ENCODE measurements at regions not wholly inside any gene's neighbourhood (a gene's known extent, or its start where the extent isn't known, plus 50 kb on each side); places are given as distances from the start of the nearest gene placed in this dataset.

DNA sequence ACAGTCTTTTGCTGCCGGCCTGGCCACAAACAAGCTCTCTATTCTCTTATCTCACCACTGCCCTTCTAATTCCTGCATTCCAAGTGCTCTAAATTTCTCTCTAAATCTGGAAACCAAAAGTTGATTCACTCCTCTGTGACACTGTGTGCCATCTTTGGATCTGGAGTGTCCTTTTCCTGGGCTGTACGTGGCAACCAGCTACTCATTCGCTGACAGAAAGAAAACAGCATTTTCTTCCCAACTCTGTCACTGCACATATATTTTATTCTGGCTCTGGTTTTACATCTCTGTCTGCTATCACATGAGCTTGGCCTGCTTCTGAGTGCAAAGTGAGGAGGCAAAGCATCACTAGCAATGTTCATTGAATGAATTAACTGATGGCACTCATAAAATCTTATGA is 397.2 kb upstream of the MAP3K7 start:
- ATAC-seq (no peak), DNase-seq (no peak)
- H3K27ac Mint-ChIP-seq, result no peak overlapping the region
- POLR2A ChIA-PET, result no interaction called here
- peaks cover 1% of the 10 kb centered on the region for H3K27me3 Mint-ChIP-seq
- no peak overlapping the region for H3K4me3 Mint-ChIP-seq
- H3K36me3 Mint-ChIP-seq (ENCODE audit: low read depth), result no peaks in the 10 kb centered on the region
- TF ChIP-seq, protein P1, sequence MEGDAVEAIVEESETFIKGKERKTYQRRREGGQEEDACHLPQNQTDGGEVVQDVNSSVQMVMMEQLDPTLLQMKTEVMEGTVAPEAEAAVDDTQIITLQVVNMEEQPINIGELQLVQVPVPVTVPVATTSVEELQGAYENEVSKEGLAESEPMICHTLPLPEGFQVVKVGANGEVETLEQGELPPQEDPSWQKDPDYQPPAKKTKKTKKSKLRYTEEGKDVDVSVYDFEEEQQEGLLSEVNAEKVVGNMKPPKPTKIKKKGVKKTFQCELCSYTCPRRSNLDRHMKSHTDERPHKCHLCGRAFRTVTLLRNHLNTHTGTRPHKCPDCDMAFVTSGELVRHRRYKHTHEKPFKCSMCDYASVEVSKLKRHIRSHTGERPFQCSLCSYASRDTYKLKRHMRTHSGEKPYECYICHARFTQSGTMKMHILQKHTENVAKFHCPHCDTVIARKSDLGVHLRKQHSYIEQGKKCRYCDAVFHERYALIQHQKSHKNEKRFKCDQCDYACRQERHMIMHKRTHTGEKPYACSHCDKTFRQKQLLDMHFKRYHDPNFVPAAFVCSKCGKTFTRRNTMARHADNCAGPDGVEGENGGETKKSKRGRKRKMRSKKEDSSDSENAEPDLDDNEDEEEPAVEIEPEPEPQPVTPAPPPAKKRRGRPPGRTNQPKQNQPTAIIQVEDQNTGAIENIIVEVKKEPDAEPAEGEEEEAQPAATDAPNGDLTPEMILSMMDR (IDR thresholded peaks at IDR 0.05), result no peak
- H3K4me1 Mint-ChIP-seq (ENCODE audit: low read depth), result no peaks in the 10 kb centered on the region
- no peaks in the 10 kb centered on the region for H3K9me3 Mint-ChIP-seq
- intact Hi-C loops (cut with micrococcal nuclease), result no loop called here
- CTCF ChIA-PET, result no interaction called here

DNA sequence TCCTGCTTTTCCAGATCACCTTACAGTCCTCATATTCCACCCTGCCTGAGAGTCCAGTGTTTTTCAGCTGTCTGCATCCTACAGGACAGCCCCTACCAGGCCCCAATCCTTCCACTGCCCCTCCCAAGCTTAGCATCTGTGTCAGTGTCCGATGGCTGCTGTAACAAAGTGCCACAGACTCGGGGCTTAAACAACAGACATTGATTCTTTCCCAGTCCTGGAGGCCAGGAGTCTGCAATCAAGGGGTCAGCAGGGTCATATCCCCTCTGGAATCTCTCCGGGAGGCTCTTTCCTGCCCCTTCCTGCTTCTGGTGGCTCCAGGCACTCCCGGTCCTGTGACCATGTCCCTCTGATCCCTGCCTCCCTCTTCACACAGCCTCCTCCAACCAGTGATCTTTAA is 396.6 kb upstream of the MAP3K7 start:
- no peaks in the 10 kb centered on the region for H3K9me3 Mint-ChIP-seq
- no peaks in the 10 kb centered on the region for H3K4me1 Mint-ChIP-seq (ENCODE audit: low read depth)
- no peak overlapping the region for H3K4me3 Mint-ChIP-seq
- ATAC-seq, result no peak
- ChIA-PET CTCF (no interaction called here), POLR2A (no interaction called here)
- H3K27ac Mint-ChIP-seq, result no peak overlapping the region
- H3K27me3 Mint-ChIP-seq, result peaks cover 1% of the 10 kb centered on the region
- intact Hi-C loops (cut with micrococcal nuclease), result no loop called here
- no peak for DNase-seq
- TF ChIP-seq, protein P1 (IDR thresholded peaks at IDR 0.05), result no peak
- no peaks in the 10 kb centered on the region for H3K36me3 Mint-ChIP-seq (ENCODE audit: low read depth)

DNA sequence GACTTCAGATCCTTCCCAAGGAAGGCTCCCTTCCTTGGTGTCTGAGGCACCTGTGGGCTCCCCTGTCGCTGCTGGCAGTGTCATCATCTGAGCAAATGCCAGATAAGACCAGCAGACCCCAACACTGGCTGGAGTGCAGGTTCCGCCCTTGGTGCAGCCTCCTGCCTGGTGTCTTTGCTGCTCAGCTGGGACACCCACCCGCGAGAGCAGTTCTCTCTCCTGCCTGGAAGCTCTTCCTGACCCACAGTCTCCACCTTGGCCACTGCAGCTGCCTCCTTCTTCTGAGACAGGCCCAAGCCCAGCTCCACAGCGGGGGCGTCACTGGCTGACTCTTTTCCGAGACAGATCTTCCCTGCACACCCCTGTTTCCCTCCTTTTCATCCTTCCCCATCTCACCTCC is 395.7 kb upstream of the MAP3K7 start:
- H3K27ac Mint-ChIP-seq, result no peak overlapping the region
- intact Hi-C loops (cut with micrococcal nuclease), result no loop called here
- no peak overlapping the region for H3K4me3 Mint-ChIP-seq
- TF ChIP-seq, protein P1 (IDR thresholded peaks at IDR 0.05), result no peak
- CTCF ChIA-PET, result no interaction called here
- H3K4me1 Mint-ChIP-seq (ENCODE audit: low read depth), result no peaks in the 10 kb centered on the region
- POLR2A ChIA-PET, result no interaction called here
- no peaks in the 10 kb centered on the region for H3K9me3 Mint-ChIP-seq
- no peak for ATAC-seq
- H3K36me3 Mint-ChIP-seq (ENCODE audit: low read depth), result no peaks in the 10 kb centered on the region
- H3K27me3 Mint-ChIP-seq, result peaks cover 1% of the 10 kb centered on the region
- DNase-seq, result no peak

DNA sequence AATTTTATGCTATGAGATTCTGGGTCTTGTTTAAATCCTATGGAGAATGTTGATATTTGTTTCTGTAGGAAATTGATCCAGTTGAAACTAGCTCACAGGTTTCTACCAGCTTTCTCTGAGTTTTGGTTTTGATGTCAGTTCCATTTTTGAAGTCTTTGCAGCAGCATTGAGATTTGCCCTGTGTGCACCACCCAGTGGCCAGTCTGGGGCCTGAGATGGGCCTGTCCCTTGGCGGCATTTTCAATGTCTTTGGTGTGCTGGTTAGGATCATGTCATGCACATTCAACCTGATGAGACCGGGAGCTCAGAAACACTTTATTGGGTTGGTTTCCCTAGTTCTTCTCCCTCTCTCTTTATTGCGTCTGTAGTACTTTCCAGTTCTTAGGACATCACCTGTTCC is 395.2 kb upstream of the MAP3K7 start:
- ATAC-seq, result no peak
- POLR2A ChIA-PET, result no interaction called here
- CTCF ChIA-PET, result no interaction called here

DNA sequence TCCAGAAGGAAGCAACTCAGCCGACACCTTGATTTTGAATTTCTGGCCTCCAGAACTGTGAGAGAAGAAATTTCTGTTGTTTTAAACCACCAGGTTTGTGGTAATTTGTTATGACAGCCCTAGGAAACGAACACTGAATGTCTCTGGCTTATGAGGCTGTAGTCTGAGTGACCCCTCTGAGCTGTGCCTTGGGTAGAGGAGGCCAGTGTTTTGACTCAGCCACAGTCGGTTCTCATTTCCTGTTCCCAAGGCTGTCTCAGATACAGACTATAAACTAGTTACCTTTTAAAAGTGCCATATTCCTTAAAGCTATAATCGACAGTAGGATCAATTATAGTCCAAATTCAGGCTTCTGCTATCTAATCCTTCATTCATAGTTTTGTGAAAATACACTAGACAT is 391.2 kb upstream of the MAP3K7 start:
- Mint-ChIP-seq H3K27ac (no peak overlapping the region), H3K9me3 (no peaks in the 10 kb centered on the region), H3K4me3 (no peak overlapping the region), H3K27me3 (no peaks in the 10 kb centered on the region), H3K36me3 (ENCODE audit: low read depth) (no peaks in the 10 kb centered on the region), H3K4me1 (ENCODE audit: low read depth) (no peaks in the 10 kb centered on the region)
- CTCF ChIA-PET, result no interaction called here
- POLR2A ChIA-PET, result no interaction called here
- DNase-seq (no peak), ATAC-seq (no peak)
- intact Hi-C loops (cut with micrococcal nuclease), result no loop called here
- TF ChIP-seq, protein P1 (IDR thresholded peaks at IDR 0.05), result no peak

More for the DNA sequence above, 395.2 kb upstream of the MAP3K7 start:
- Mint-ChIP-seq H3K4me1 (ENCODE audit: low read depth) (no peaks in the 10 kb centered on the region), H3K36me3 (ENCODE audit: low read depth) (no peaks in the 10 kb centered on the region), H3K9me3 (no peaks in the 10 kb centered on the region), H3K27me3 (peaks cover 1% of the 10 kb centered on the region), H3K4me3 (no peak overlapping the region), H3K27ac (no peak overlapping the region)
- TF ChIP-seq, protein P1 (IDR thresholded peaks at IDR 0.05), result no peak
- no peak for DNase-seq
- intact Hi-C loops (cut with micrococcal nuclease), result no loop called here

Data from activated CD8-positive, alpha-beta T cell treated with anti-CD3 and anti-CD28 coated beads for 36 hours (primary cell).